ENCODE measurements at regions not wholly inside any gene's neighbourhood (a gene's known extent, or its start where the extent isn't known, plus 50 kb on each side); places are given as distances from the start of the nearest gene placed in this dataset.
A peak's percentile ranks its signal among the peaks of the same experiment; 100 is the strongest.

GRCh38 chr3:5563537-5564277, 376.2 kb downstream of the EDEM1 start (continued):
- TF ChIP-seq POLR2B (IDR thresholded peaks at IDR 0.05; ENCODE audit: low read depth, partially characterized antibody) (no peak), POU5F1 (IDR thresholded peaks at IDR 0.05; ENCODE audit: borderline replicate concordance, low read depth, low read length, partially characterized antibody) (no peak), DDX20 (tag; IDR thresholded peaks at IDR 0.05; ENCODE audit: low read depth) (peak; percentile 72), ARID1B (IDR thresholded peaks at IDR 0.05) (peak; percentile 81), MITF (IDR thresholded peaks at IDR 0.05) (no peak), ZNF695 (CRISPR knock-in tag; IDR thresholded peaks at IDR 0.05) (no peak), RBM39 (optimal IDR thresholded peaks at IDR 0.05; ENCODE audit: low read depth, low read length) (no peak), ZNF717 (CRISPR knock-in tag; IDR thresholded peaks at IDR 0.05) (no peak), ZNF253 (CRISPR knock-in tag; conservative IDR thresholded peaks at IDR 0.05) (no peak), NR1H2 (CRISPR knock-in tag; IDR thresholded peaks at IDR 0.05) (no peak), CHD1 (IDR thresholded peaks at IDR 0.05; ENCODE audit: low read length) (no peak), PPARD (CRISPR knock-in tag; IDR thresholded peaks at IDR 0.05) (no peak), ZC3H11A (IDR thresholded peaks at IDR 0.05; ENCODE audit: low read depth, low read length) (no peak), SMARCA4 (IDR thresholded peaks at IDR 0.05) (peak; percentile 79)
- TF ChIP-seq, protein P1, sequence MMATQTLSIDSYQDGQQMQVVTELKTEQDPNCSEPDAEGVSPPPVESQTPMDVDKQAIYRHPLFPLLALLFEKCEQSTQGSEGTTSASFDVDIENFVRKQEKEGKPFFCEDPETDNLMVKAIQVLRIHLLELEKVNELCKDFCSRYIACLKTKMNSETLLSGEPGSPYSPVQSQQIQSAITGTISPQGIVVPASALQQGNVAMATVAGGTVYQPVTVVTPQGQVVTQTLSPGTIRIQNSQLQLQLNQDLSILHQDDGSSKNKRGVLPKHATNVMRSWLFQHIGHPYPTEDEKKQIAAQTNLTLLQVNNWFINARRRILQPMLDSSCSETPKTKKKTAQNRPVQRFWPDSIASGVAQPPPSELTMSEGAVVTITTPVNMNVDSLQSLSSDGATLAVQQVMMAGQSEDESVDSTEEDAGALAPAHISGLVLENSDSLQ (IDR thresholded peaks at IDR 0.05) = no peak; the same call in 1 of the 2 replicates
- TF ChIP-seq, protein P2, sequence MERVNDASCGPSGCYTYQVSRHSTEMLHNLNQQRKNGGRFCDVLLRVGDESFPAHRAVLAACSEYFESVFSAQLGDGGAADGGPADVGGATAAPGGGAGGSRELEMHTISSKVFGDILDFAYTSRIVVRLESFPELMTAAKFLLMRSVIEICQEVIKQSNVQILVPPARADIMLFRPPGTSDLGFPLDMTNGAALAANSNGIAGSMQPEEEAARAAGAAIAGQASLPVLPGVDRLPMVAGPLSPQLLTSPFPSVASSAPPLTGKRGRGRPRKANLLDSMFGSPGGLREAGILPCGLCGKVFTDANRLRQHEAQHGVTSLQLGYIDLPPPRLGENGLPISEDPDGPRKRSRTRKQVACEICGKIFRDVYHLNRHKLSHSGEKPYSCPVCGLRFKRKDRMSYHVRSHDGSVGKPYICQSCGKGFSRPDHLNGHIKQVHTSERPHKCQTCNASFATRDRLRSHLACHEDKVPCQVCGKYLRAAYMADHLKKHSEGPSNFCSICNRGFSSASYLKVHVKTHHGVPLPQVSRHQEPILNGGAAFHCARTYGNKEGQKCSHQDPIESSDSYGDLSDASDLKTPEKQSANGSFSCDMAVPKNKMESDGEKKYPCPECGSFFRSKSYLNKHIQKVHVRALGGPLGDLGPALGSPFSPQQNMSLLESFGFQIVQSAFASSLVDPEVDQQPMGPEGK (CRISPR knock-in tag; IDR thresholded peaks at IDR 0.05; ENCODE audit: borderline replicate concordance) = no peak
- TF ChIP-seq, protein P3, sequence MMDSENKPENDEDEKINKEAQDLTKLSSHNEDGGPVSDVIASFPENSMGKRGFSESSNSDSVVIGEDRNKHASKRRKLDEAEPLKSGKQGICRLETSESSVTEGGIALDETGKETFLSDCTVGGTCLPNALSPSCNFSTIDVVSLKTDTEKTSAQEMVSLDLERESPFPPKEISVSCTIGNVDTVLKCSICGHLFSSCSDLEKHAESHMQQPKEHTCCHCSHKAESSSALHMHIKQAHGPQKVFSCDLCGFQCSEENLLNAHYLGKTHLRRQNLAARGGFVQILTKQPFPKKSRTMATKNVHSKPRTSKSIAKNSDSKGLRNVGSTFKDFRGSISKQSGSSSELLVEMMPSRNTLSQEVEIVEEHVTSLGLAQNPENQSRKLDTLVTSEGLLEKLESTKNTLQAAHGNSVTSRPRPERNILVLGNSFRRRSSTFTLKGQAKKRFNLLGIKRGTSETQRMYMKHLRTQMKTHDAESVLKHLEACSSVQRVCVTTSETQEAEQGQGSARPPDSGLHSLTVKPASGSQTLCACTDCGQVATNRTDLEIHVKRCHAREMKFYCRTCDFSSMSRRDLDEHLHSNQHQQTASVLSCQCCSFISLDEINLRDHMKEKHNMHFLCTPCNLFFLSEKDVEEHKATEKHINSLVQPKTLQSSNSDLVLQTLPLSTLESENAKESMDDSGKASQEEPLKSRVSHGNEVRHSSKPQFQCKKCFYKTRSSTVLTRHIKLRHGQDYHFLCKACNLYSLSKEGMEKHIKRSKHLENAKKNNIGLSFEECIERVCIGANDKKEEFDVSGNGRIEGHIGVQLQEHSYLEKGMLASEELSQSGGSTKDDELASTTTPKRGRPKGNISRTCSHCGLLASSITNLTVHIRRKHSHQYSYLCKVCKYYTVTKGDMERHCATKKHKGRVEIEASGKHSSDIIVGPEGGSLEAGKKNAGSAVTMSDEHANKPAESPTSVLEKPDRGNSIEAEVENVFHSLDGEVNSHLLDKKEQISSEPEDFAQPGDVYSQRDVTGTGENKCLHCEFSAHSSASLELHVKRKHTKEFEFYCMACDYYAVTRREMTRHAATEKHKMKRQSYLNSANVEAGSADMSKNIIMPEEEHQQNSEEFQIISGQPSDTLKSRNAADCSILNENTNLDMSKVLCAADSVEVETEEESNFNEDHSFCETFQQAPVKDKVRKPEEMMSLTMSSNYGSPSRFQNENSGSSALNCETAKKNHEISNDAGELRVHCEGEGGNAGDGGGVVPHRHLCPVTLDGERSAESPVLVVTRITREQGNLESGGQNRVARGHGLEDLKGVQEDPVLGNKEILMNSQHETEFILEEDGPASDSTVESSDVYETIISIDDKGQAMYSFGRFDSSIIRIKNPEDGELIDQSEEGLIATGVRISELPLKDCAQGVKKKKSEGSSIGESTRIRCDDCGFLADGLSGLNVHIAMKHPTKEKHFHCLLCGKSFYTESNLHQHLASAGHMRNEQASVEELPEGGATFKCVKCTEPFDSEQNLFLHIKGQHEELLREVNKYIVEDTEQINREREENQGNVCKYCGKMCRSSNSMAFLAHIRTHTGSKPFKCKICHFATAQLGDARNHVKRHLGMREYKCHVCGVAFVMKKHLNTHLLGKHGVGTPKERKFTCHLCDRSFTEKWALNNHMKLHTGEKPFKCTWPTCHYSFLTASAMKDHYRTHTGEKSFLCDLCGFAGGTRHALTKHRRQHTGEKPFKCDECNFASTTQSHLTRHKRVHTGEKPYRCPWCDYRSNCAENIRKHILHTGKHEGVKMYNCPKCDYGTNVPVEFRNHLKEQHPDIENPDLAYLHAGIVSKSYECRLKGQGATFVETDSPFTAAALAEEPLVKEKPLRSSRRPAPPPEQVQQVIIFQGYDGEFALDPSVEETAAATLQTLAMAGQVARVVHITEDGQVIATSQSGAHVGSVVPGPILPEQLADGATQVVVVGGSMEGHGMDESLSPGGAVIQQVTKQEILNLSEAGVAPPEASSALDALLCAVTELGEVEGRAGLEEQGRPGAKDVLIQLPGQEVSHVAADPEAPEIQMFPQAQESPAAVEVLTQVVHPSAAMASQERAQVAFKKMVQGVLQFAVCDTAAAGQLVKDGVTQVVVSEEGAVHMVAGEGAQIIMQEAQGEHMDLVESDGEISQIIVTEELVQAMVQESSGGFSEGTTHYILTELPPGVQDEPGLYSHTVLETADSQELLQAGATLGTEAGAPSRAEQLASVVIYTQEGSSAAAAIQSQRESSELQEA (IDR thresholded peaks at IDR 0.05; ENCODE audit: low read depth) = no peak
